GM15510 (cell line): ENCODE measurements at regions not wholly inside any gene's neighbourhood (a gene's known extent, or its start where the extent isn't known, plus 50 kb on each side); places are given as distances from the start of the nearest gene placed in this dataset.

Experiments used
- POLR2A ChIP-seq: IDR thresholded peaks from 3 replicates; pipeline ENCODE4 v1.6.1; 2011; ENCODE audit warnings: borderline replicate concordance; ENCODE audit not compliant: insufficient read length; ENCODE audit errors: extremely low read depth

GRCh38 chr6:241336-241865, 50.9 kb upstream of the DUSP22 start:
- no peak for TF ChIP-seq POLR2A
